GM23338 (cell line): ENCODE measurements at regions not wholly inside any gene's neighbourhood (a gene's known extent, or its start where the extent isn't known, plus 50 kb on each side); places are given as distances from the start of the nearest gene placed in this dataset.

Experiments
- ATAC-seq: fragments of 200-7000 bp; cut with Tn5 transposase; 3 replicates; pipeline ENCODE4 v1.9.1; 2020
- DNase-seq: peaks from one replicate; pipeline ENCODE4 v3.0.0-alpha.2; 2015; ENCODE audit warnings: low spot score
- H2AFZ ChIP-seq: fragments of 200-600 bp; sonication (generic); 2 replicates; pipeline ENCODE4 v1.8.0; 2016; ENCODE audit warnings: antibody characterized with exemption, mild to moderate bottlenecking, moderate library complexity
- H3F3A ChIP-seq: fragments of 200-600 bp; sonication (generic); replicated peaks from 2 replicates; pipeline ENCODE4 v1.8.0; 2017; ENCODE audit warnings: antibody characterized with exemption, mixed run types, low read depth
- H3K27ac ChIP-seq: fragments of 200-600 bp; sonication (generic); 2 replicates; pipeline ENCODE4 v1.6.1; 2016; ENCODE audit warnings: low read depth
- H3K27me3 ChIP-seq: fragments of 200-600 bp; sonication (generic); 2 replicates; pipeline ENCODE4 v1.8.0; 2016; ENCODE audit warnings: mild to moderate bottlenecking, mixed run types, moderate library complexity; ENCODE audit not compliant: insufficient read depth
- H3K36me3 ChIP-seq: fragments of 200-600 bp; sonication (generic); 2 replicates; pipeline ENCODE4 v1.8.0; 2016; ENCODE audit warnings: mild to moderate bottlenecking; ENCODE audit not compliant: insufficient read depth
- H3K4me1 ChIP-seq: fragments of 200-600 bp; sonication (generic); 2 replicates; pipeline ENCODE4 v1.8.0; 2016; ENCODE audit warnings: mild to moderate bottlenecking, moderate library complexity; ENCODE audit not compliant: insufficient read depth
- H3K4me2 ChIP-seq: fragments of 200-600 bp; sonication (generic); 2 replicates; pipeline ENCODE4 v1.7.1; 2017; ENCODE audit warnings: mixed run types
- H3K4me3 ChIP-seq: fragments of 200-600 bp; sonication (generic); 2 replicates; pipeline ENCODE4 v1.6.1; 2016; ENCODE audit warnings: mixed run types
- H3K79me2 ChIP-seq: fragments of 200-600 bp; sonication (generic); replicated peaks from 2 replicates; pipeline ENCODE4 v1.8.0; 2017; ENCODE audit warnings: mild to moderate bottlenecking; ENCODE audit not compliant: insufficient read depth
- H3K9me2 ChIP-seq: fragments of 200-600 bp; sonication (generic); 2 replicates; pipeline ENCODE4 v1.8.0; 2017; ENCODE audit not compliant: insufficient read depth
- H4K20me1 ChIP-seq: fragments of 200-600 bp; sonication (generic); replicated peaks from 2 replicates; pipeline ENCODE4 v1.8.0; 2017; ENCODE audit warnings: mild to moderate bottlenecking; ENCODE audit not compliant: insufficient read depth
- H3K27ac Mint-ChIP-seq: 2 replicates; pipeline ENCODE4 v1.8.0; 2020; ENCODE audit warnings: inconsistent platforms, mild to moderate bottlenecking, moderate library complexity, mixed read lengths
- H3K27me3 Mint-ChIP-seq: 3 replicates; pipeline ENCODE4 v1.8.0; 2022; ENCODE audit warnings: low read depth, mild to moderate bottlenecking, moderate library complexity, mixed read lengths, inconsistent platforms; ENCODE audit not compliant: insufficient read depth, poor library complexity
- H3K36me3 Mint-ChIP-seq: 3 replicates; pipeline ENCODE4 v1.8.0; 2021; ENCODE audit warnings: low read depth, mild to moderate bottlenecking, inconsistent platforms, moderate library complexity, mixed read lengths
- H3K4me1 Mint-ChIP-seq: 3 replicates; pipeline ENCODE4 v1.8.0; 2020; ENCODE audit warnings: mild to moderate bottlenecking, inconsistent platforms, mixed read lengths
- H3K4me3 Mint-ChIP-seq: 3 replicates; pipeline ENCODE4 v1.8.0; 2021; ENCODE audit warnings: moderate library complexity, mild to moderate bottlenecking, inconsistent platforms, mixed read lengths
- H3K9me3 Mint-ChIP-seq: 3 replicates; pipeline ENCODE4 v1.8.0; 2020; ENCODE audit warnings: moderate library complexity, mild to moderate bottlenecking, inconsistent platforms, mixed read lengths
- CREB1 ChIP-seq: fragments of 250-450 bp; sonication (Bioruptor Pico); IDR thresholded peaks from 2 replicates; pipeline ENCODE4 v1.5.0; 2020; ENCODE audit warnings: low read depth, mild to moderate bottlenecking, moderate library complexity
- EZH2 ChIP-seq: fragments of 200-600 bp; sonication (generic); IDR thresholded peaks from one replicate; pipeline ENCODE4 v1.8.0; 2017; ENCODE audit warnings: antibody characterized with exemption, mild to moderate bottlenecking, low read depth; ENCODE audit not compliant: unreplicated experiment
- EZH2phosphoT487 ChIP-seq: fragments of 200-600 bp; sonication (generic); IDR thresholded peaks from one replicate; pipeline ENCODE4 v1.8.1; 2018; ENCODE audit warnings: antibody characterized with exemption; ENCODE audit not compliant: unreplicated experiment
- JUNB ChIP-seq: IDR thresholded peaks from one replicate; pipeline ENCODE4 v1.6.1; 2016; ENCODE audit warnings: antibody characterized with exemption; ENCODE audit not compliant: unreplicated experiment
- NANOG ChIP-seq: IDR thresholded peaks from 2 replicates; pipeline ENCODE4 v1.6.1; 2016; ENCODE audit warnings: antibody characterized with exemption, borderline replicate concordance
- POLR2AphosphoS5 ChIP-seq: IDR thresholded peaks from 2 replicates; pipeline ENCODE4 v1.6.1; 2016; ENCODE audit warnings: antibody characterized with exemption, low read depth
- STAT1 ChIP-seq: IDR thresholded peaks from one replicate; pipeline ENCODE4 v1.6.1; 2016; ENCODE audit warnings: antibody characterized with exemption; ENCODE audit not compliant: unreplicated experiment
- ZNF114 ChIP-seq: fragments of 250-450 bp; sonication (Bioruptor Pico); IDR thresholded peaks from 2 replicates; pipeline ENCODE4 v1.5.0; 2020; ENCODE audit warnings: mild to moderate bottlenecking, moderate library complexity
- TF ChIP-seq, protein P1 (sequence below): IDR thresholded peaks from one replicate; pipeline ENCODE4 v1.6.1; 2018; ENCODE audit warnings: antibody characterized with exemption; ENCODE audit not compliant: unreplicated experiment
- TF ChIP-seq, protein P2 (sequence below): IDR thresholded peaks from 2 replicates; pipeline ENCODE4 v1.6.1; 2016; ENCODE audit warnings: antibody characterized with exemption
- TF ChIP-seq, protein P3 (sequence below): fragments of 250-450 bp; sonication (Bioruptor Pico); IDR thresholded peaks from 2 replicates; pipeline ENCODE4 v1.5.0; 2020; ENCODE audit warnings: mild to moderate bottlenecking, moderate library complexity

DNA sequence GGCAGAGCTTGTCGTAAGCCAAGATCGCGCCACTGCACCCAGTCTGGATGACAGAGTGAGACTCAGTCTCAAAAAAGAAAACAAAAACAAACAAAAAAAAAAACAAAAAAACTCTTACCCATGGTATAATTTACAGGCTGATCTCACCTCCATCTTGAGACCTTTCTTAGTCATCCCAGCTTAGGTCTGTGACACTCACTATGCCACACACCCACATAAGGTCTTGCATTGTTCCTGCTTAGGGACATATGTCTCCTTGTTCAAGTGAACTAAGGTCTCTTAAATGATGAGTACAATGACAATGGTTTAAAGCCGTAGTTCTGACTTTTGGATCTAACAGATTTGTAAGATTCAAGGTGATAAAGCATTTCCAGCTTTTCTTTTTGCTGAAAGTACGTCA is 360.2 kb upstream of the ARHGEF26 start:
- H2AFZ ChIP-seq = no peak overlapping the region; the same call in 1 of the 2 replicates
- no peaks in the 10 kb centered on the region for H3K27me3 ChIP-seq
- no peak overlapping the region for H3K4me3 Mint-ChIP-seq
- ATAC-seq (no peak), DNase-seq (no peak)
- no peaks in the 10 kb centered on the region for H4K20me1 ChIP-seq
- no peaks in the 10 kb centered on the region for H3K36me3 ChIP-seq
- no peaks in the 10 kb centered on the region for H3K4me1 ChIP-seq
- no peak overlapping the region for H3K4me2 ChIP-seq
- no peak overlapping the region for H3K4me3 ChIP-seq
- H3K27me3 Mint-ChIP-seq = no peaks in the 10 kb centered on the region
- no peak overlapping the region for H3K27ac Mint-ChIP-seq
- peaks cover 3% of the 10 kb centered on the region; the same call in 1 of the 2 replicates for H3K9me2 ChIP-seq
- H3K27ac ChIP-seq = no peak overlapping the region
- H3K79me2 ChIP-seq = no peaks in the 10 kb centered on the region
- H3F3A ChIP-seq = no peaks in the 10 kb centered on the region
- peaks cover 6% of the 10 kb centered on the region; the same call in 1 of the 3 replicates for H3K9me3 Mint-ChIP-seq
- H3K4me1 Mint-ChIP-seq = no peaks in the 10 kb centered on the region
- TF ChIP-seq, protein P1, sequence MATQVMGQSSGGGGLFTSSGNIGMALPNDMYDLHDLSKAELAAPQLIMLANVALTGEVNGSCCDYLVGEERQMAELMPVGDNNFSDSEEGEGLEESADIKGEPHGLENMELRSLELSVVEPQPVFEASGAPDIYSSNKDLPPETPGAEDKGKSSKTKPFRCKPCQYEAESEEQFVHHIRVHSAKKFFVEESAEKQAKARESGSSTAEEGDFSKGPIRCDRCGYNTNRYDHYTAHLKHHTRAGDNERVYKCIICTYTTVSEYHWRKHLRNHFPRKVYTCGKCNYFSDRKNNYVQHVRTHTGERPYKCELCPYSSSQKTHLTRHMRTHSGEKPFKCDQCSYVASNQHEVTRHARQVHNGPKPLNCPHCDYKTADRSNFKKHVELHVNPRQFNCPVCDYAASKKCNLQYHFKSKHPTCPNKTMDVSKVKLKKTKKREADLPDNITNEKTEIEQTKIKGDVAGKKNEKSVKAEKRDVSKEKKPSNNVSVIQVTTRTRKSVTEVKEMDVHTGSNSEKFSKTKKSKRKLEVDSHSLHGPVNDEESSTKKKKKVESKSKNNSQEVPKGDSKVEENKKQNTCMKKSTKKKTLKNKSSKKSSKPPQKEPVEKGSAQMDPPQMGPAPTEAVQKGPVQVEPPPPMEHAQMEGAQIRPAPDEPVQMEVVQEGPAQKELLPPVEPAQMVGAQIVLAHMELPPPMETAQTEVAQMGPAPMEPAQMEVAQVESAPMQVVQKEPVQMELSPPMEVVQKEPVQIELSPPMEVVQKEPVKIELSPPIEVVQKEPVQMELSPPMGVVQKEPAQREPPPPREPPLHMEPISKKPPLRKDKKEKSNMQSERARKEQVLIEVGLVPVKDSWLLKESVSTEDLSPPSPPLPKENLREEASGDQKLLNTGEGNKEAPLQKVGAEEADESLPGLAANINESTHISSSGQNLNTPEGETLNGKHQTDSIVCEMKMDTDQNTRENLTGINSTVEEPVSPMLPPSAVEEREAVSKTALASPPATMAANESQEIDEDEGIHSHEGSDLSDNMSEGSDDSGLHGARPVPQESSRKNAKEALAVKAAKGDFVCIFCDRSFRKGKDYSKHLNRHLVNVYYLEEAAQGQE = no peak
- TF ChIP-seq EZH2phosphoT487 = no peak
- H3K36me3 Mint-ChIP-seq = no peaks in the 10 kb centered on the region; the same call in 2 of the 3 replicates

DNA sequence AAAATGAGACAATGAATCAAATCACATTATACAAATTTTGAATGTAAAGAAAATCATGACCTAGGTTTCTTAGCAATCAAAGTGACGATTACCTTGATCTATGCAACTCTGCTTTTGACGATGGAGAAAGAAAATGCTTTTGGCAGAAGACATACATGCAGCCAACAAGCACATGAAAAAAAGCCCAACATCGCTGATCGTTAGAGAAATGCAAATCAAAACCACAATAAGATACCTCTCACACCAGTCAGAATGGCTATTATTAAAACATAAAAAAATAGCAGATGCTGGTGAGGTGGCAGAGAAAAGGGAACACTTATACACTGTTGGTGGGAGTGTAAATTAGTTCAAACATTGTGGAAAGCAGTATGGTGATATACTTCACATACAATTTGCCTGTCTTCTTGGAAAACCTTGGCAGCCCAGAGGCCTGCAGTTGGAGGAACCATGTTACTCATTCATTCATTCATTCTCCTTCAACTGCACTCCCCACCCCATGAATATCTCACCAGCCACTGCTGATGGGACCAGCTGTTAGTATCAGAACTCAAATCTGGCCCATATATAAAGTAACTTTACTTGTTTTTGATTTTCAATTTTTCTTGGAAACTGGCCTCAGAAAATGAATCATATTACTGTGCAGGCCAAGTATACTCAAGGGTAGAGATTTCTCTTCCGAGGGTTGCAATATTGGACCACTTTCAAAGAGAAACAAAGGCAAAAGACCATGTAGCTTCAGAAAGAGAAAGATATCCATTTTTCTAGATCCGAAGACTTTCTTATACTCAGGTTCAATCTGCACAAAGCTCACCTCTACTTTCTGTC is 358.6 kb upstream of the ARHGEF26 start:
- H3K4me1 Mint-ChIP-seq = no peaks in the 10 kb centered on the region
- no peaks in the 10 kb centered on the region for H3K4me1 ChIP-seq
- H3K9me3 Mint-ChIP-seq = peaks cover 8% of the 10 kb centered on the region; the same call in 1 of the 3 replicates
- H2AFZ ChIP-seq = peak overlapping the region; percentile 84; the same call in 1 of the 2 replicates
- H3K4me3 Mint-ChIP-seq = no peak overlapping the region
- no peak overlapping the region for H3K27ac Mint-ChIP-seq
- no peaks in the 10 kb centered on the region for H4K20me1 ChIP-seq
- no peak for ATAC-seq
- no peaks in the 10 kb centered on the region for H3K27me3 ChIP-seq
- no peaks in the 10 kb centered on the region for H3K36me3 Mint-ChIP-seq
- H3K79me2 ChIP-seq = no peaks in the 10 kb centered on the region
- H3F3A ChIP-seq = no peaks in the 10 kb centered on the region
- H3K4me3 ChIP-seq = no peak overlapping the region
- no peaks in the 10 kb centered on the region for H3K27me3 Mint-ChIP-seq
- peaks cover 3% of the 10 kb centered on the region; the same call in 1 of the 2 replicates for H3K9me2 ChIP-seq
- no peak overlapping the region for H3K4me2 ChIP-seq
- H3K27ac ChIP-seq = no peak overlapping the region
- H3K36me3 ChIP-seq = no peaks in the 10 kb centered on the region
- DNase-seq = no peak
- no peak for TF ChIP-seq NANOG
- TF ChIP-seq CREB1 (CRISPR knock-in tag) = no peak
- TF ChIP-seq ZNF114 (CRISPR knock-in tag) = no peak
- TF ChIP-seq, protein P2, sequence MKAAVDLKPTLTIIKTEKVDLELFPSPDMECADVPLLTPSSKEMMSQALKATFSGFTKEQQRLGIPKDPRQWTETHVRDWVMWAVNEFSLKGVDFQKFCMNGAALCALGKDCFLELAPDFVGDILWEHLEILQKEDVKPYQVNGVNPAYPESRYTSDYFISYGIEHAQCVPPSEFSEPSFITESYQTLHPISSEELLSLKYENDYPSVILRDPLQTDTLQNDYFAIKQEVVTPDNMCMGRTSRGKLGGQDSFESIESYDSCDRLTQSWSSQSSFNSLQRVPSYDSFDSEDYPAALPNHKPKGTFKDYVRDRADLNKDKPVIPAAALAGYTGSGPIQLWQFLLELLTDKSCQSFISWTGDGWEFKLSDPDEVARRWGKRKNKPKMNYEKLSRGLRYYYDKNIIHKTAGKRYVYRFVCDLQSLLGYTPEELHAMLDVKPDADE = no peak
- no peak for TF ChIP-seq EZH2
- no peak for TF ChIP-seq POLR2AphosphoS5
- TF ChIP-seq EZH2phosphoT487 = no peak
- no peak for TF ChIP-seq STAT1
- no peak for TF ChIP-seq JUNB
- TF ChIP-seq, protein P3, sequence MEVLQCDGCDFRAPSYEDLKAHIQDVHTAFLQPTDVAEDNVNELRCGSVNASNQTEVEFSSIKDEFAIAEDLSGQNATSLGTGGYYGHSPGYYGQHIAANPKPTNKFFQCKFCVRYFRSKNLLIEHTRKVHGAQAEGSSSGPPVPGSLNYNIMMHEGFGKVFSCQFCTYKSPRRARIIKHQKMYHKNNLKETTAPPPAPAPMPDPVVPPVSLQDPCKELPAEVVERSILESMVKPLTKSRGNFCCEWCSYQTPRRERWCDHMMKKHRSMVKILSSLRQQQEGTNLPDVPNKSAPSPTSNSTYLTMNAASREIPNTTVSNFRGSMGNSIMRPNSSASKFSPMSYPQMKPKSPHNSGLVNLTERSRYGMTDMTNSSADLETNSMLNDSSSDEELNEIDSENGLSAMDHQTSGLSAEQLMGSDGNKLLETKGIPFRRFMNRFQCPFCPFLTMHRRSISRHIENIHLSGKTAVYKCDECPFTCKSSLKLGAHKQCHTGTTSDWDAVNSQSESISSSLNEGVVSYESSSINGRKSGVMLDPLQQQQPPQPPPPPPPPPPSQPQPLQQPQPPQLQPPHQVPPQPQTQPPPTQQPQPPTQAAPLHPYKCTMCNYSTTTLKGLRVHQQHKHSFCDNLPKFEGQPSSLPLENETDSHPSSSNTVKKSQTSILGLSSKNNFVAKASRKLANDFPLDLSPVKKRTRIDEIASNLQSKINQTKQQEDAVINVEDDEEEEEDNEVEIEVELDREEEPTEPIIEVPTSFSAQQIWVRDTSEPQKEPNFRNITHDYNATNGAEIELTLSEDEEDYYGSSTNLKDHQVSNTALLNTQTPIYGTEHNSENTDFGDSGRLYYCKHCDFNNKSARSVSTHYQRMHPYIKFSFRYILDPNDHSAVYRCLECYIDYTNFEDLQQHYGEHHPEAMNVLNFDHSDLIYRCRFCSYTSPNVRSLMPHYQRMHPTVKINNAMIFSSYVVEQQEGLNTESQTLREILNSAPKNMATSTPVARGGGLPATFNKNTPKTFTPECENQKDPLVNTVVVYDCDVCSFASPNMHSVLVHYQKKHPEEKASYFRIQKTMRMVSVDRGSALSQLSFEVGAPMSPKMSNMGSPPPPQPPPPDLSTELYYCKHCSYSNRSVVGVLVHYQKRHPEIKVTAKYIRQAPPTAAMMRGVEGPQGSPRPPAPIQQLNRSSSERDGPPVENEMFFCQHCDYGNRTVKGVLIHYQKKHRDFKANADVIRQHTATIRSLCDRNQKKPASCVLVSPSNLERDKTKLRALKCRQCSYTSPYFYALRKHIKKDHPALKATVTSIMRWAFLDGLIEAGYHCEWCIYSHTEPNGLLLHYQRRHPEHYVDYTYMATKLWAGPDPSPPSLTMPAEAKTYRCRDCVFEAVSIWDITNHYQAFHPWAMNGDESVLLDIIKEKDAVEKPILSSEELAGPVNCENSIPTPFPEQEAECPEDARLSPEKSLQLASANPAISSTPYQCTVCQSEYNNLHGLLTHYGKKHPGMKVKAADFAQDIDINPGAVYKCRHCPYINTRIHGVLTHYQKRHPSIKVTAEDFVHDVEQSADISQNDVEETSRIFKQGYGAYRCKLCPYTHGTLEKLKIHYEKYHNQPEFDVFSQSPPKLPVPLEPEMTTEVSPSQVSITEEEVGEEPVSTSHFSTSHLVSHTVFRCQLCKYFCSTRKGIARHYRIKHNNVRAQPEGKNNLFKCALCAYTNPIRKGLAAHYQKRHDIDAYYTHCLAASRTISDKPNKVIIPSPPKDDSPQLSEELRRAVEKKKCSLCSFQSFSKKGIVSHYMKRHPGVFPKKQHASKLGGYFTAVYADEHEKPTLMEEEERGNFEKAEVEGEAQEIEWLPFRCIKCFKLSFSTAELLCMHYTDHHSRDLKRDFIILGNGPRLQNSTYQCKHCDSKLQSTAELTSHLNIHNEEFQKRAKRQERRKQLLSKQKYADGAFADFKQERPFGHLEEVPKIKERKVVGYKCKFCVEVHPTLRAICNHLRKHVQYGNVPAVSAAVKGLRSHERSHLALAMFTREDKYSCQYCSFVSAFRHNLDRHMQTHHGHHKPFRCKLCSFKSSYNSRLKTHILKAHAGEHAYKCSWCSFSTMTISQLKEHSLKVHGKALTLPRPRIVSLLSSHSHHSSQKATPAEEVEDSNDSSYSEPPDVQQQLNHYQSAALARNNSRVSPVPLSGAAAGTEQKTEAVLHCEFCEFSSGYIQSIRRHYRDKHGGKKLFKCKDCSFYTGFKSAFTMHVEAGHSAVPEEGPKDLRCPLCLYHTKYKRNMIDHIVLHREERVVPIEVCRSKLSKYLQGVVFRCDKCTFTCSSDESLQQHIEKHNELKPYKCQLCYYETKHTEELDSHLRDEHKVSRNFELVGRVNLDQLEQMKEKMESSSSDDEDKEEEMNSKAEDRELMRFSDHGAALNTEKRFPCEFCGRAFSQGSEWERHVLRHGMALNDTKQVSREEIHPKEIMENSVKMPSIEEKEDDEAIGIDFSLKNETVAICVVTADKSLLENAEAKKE (CRISPR knock-in tag) = no peak
